GM19372 (cell line): ENCODE measurements at regions not wholly inside any gene's neighbourhood (a gene's known extent, or its start where the extent isn't known, plus 50 kb on each side); places are given as distances from the start of the nearest gene placed in this dataset.

Source experiments
- ATAC-seq: cut with Tn5 transposase; IDR thresholded peaks from one replicate; pipeline ENCODE4 v1.9.1; 2021; ENCODE audit warnings: mild to moderate bottlenecking, low read depth, moderate library complexity; ENCODE audit not compliant: unreplicated experiment

DNA sequence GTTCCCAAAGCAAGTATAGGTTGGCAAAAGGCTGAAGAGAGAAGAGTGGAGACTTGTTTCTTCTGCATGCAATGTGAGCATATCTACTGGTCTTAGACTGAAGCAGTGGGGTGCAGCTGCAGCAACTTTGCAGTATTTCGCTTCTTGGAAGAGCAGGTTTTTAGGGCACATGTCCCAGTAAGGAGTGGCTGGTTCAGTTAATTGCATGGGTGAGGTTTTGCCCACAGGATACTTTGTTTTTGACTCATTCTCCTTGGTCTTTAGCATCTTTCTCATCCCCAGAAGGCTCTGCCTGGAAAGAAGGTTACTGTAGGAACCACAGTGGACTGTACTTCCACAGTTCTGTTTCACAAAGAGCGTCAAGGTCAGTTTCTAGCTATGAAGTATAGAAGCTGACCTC, 68.0 kb upstream of the NR3C2 start:
- ATAC-seq: no peak

DNA sequence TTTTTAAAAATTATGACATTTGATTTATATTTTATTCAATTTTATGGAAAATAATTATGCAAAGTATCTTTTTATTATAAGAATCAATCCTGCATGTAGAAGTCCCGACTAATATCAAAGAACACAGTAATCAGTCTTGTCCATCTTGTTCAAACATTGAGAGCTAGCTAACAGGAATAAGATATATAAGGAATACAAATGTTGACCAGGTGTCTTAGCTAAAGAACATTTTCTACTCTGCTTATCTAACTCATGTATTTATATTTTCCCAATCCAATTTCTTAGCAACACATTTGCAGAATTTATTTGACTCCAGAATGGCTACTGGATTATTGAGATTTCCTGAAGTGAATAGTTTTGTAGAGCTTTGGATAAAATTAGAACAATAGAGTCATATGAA, 61.5 kb upstream of the NR3C2 start:
- ATAC-seq: no peak

DNA sequence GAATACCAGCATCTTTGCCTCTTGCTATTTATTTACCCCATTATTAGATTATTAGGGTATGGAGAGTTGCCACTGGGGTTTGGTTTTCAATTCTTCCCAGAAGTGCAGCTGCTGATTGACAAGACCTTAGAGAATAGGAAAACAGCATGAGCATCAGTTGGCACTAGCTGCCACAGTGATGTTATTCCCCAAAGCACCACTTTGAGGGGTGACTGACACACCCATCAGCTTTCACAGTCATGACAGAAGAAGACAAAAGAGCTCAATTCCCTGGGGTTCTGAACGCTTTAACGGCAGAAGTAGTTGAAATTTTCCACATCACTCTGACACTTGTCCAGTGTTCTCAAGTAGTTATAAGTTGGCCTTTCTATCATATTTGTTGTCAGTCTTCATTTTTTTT, 55.0 kb upstream of the NR3C2 start:
- ATAC-seq: no peak

DNA sequence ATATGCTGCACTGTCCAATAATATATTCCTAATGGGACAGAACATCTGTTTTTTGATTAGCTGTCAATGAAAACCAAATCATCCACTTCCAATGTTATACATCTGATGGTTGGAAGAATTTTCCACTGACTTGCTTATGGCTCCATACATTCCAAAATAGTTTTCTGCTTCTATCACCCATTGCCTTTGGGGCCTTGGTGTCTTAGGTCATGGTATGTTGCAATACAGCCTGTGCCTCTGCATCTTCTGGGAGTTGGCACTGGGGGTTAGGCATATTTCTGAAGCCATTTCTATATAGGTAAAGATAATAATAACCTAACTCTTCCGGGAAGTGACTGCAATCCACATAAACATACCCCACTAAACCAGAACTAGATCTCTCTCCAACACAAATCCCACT, 53.2 kb upstream of the NR3C2 start:
- ATAC-seq: no peak
